Mesendoderm (in vitro differentiated cells): ENCODE measurements at regions not wholly inside any gene's neighbourhood (a gene's known extent, or its start where the extent isn't known, plus 50 kb on each side); places are given as distances from the start of the nearest gene placed in this dataset.

Experiments used
- DNase-seq: peaks from one replicate; pipeline ENCODE4 v3.0.0; 2013
- H2AK5ac ChIP-seq: 2 replicates; pipeline ENCODE4 v1.6.1; 2013; ENCODE audit warnings: low read length, inconsistent platforms
- H2BK120ac ChIP-seq: 2 replicates; pipeline ENCODE4 v1.6.1; 2013; ENCODE audit warnings: low read depth, mild to moderate bottlenecking, low read length, moderate library complexity, mixed read lengths
- H2BK15ac ChIP-seq: replicated peaks from 2 replicates; pipeline ENCODE4 v1.6.1; 2013; ENCODE audit warnings: low read depth, mild to moderate bottlenecking, moderate library complexity
- H2BK5ac ChIP-seq: 2 replicates; pipeline ENCODE4 v1.6.1; 2013; ENCODE audit warnings: low read length, inconsistent platforms
- H3K18ac ChIP-seq: 2 replicates; pipeline ENCODE4 v1.6.1; 2013; ENCODE audit warnings: mild to moderate bottlenecking, low read length, mixed read lengths
- H3K23ac ChIP-seq: one replicate; pipeline ENCODE4 v1.6.1; 2013; ENCODE audit warnings: low read length
- H3K27ac ChIP-seq: 2 replicates; pipeline ENCODE4 v1.5.1; 2013; ENCODE audit warnings: low read depth, mild to moderate bottlenecking, inconsistent platforms, low read length, moderate library complexity
- H3K27me3 ChIP-seq: 2 replicates; pipeline ENCODE4 v1.6.1; 2013; ENCODE audit warnings: low read length, control low read depth, mild to moderate bottlenecking, inconsistent platforms; ENCODE audit not compliant: insufficient read depth, poor library complexity
- H3K36me3 ChIP-seq: 2 replicates; pipeline ENCODE4 v1.6.1; 2013; ENCODE audit warnings: low read length, inconsistent platforms; ENCODE audit not compliant: control insufficient read depth, insufficient read depth
- H3K4ac ChIP-seq: one replicate; pipeline ENCODE4 v1.6.1; 2013; ENCODE audit warnings: low read depth, mild to moderate bottlenecking, low read length, moderate library complexity
- H3K4me1 ChIP-seq: 2 replicates; pipeline ENCODE4 v1.6.1; 2013; ENCODE audit warnings: low read depth, low read length, inconsistent platforms; ENCODE audit not compliant: control insufficient read depth
- H3K4me2 ChIP-seq: 2 replicates; pipeline ENCODE4 v1.6.1; 2013; ENCODE audit warnings: low read length
- H3K4me3 ChIP-seq: 2 replicates; pipeline ENCODE4 v1.5.1; 2013; ENCODE audit warnings: mild to moderate bottlenecking, low read length
- H3K56ac ChIP-seq: one replicate; pipeline ENCODE4 v1.6.1; 2013; ENCODE audit warnings: low read length
- H3K79me1 ChIP-seq: 2 replicates; pipeline ENCODE4 v1.6.1; 2013; ENCODE audit warnings: low read length, inconsistent platforms
- H3K79me2 ChIP-seq: 2 replicates; pipeline ENCODE4 v1.6.1; 2013; ENCODE audit warnings: mild to moderate bottlenecking, low read length; ENCODE audit not compliant: control insufficient read depth, insufficient read depth
- H3K9ac ChIP-seq: 2 replicates; pipeline ENCODE4 v1.6.1; 2013; ENCODE audit warnings: low read length, inconsistent platforms
- H4K5ac ChIP-seq: one replicate; pipeline ENCODE4 v1.6.1; 2013; ENCODE audit warnings: low read length
- H4K8ac ChIP-seq: one replicate; pipeline ENCODE4 v1.6.1; 2013; ENCODE audit warnings: low read depth, mild to moderate bottlenecking, control low read depth, low read length, moderate library complexity
- WGBS: extraction: QIAGEN DNeasy Blood & Tissue Kit; methylation state at CpG from one replicate; pipeline ENCODE4 v1.1.7; 2013; ENCODE audit warnings: low lambda C conversion rate, missing lambda C conversion rate; ENCODE audit not compliant: insufficient coverage; ENCODE audit errors: extremely low coverage; 5-methylcytosine and 5-hydroxymethylcytosine counted together

- Histone ChIP-seq H2BK120ac (no peak overlapping the region), H3K36me3 (no peaks in the 10 kb centered on the region), H3K4ac (no peak overlapping the region), H3K4me3 (no peak overlapping the region), H3K4me1 (no peaks in the 10 kb centered on the region), H4K8ac (no peak overlapping the region), H3K23ac (no peak overlapping the region), H2BK5ac (no peak overlapping the region), H2BK15ac (no peak overlapping the region), H3K18ac (no peak overlapping the region), H2AK5ac (no peak overlapping the region), H3K56ac (no peak overlapping the region), H3K4me2 (no peak overlapping the region), H3K79me1 (no peaks in the 10 kb centered on the region), H4K5ac (no peak overlapping the region), H3K79me2 (no peaks in the 10 kb centered on the region), H3K27ac (no peak overlapping the region), H3K9ac (no peak overlapping the region), H3K27me3 (no peaks in the 10 kb centered on the region)
- no CpG with 5 or more reads among the region's 1 CpG for WGBS
- no peak for DNase-seq
Measured at GRCh38 chr6:93104195-93104817, 315.1 kb downstream of the EPHA7 start.

- H3K23ac ChIP-seq = no peak overlapping the region
- H3K79me1 ChIP-seq = no peaks in the 10 kb centered on the region
- DNase-seq = no peak
- no peak overlapping the region for H3K9ac ChIP-seq
- no peak overlapping the region for H3K18ac ChIP-seq
- H2AK5ac ChIP-seq = no peak overlapping the region
- no peak overlapping the region for H2BK120ac ChIP-seq
- no peak overlapping the region for H4K8ac ChIP-seq
- no peaks in the 10 kb centered on the region for H3K27me3 ChIP-seq
- no peaks in the 10 kb centered on the region for H3K36me3 ChIP-seq
- no peaks in the 10 kb centered on the region for H3K79me2 ChIP-seq
- H3K4me3 ChIP-seq = no peak overlapping the region
- no CpG with 5 or more reads among the region's 14 CpGs for WGBS
- no peaks in the 10 kb centered on the region for H3K4me1 ChIP-seq
- H3K4me2 ChIP-seq = no peak overlapping the region
- H3K27ac ChIP-seq = no peak overlapping the region
- H2BK15ac ChIP-seq = no peak overlapping the region
- no peak overlapping the region for H3K56ac ChIP-seq
- no peak overlapping the region for H3K4ac ChIP-seq
- H2BK5ac ChIP-seq = no peak overlapping the region
- no peak overlapping the region for H4K5ac ChIP-seq
Measured at GRCh38 chr6:93088621-93089501, 330.5 kb downstream of the EPHA7 start.

GRCh38 chr6:93087606-93088005 lies 331.8 kb downstream of the EPHA7 start:
- Histone ChIP-seq H3K27ac (no peak overlapping the region), H2BK5ac (no peak overlapping the region), H3K4ac (no peak overlapping the region), H4K5ac (no peak overlapping the region), H3K4me3 (no peak overlapping the region), H3K36me3 (no peaks in the 10 kb centered on the region), H2AK5ac (no peak overlapping the region), H3K23ac (no peak overlapping the region), H4K8ac (no peak overlapping the region), H3K79me2 (no peaks in the 10 kb centered on the region), H3K4me1 (no peaks in the 10 kb centered on the region), H3K4me2 (no peak overlapping the region), H3K56ac (no peak overlapping the region), H3K9ac (no peak overlapping the region), H3K79me1 (no peaks in the 10 kb centered on the region), H3K27me3 (no peaks in the 10 kb centered on the region), H3K18ac (no peak overlapping the region), H2BK15ac (no peak overlapping the region), H2BK120ac (no peak overlapping the region)
- no peak for DNase-seq
- WGBS = no CpG with 5 or more reads among the region's 2 CpGs

- Histone ChIP-seq H3K36me3 (no peaks in the 10 kb centered on the region), H4K5ac (no peak overlapping the region), H3K23ac (no peak overlapping the region), H2BK5ac (no peak overlapping the region), H4K8ac (no peak overlapping the region), H3K79me2 (no peaks in the 10 kb centered on the region), H2BK15ac (no peak overlapping the region), H3K56ac (no peak overlapping the region), H3K27me3 (no peaks in the 10 kb centered on the region), H3K79me1 (no peaks in the 10 kb centered on the region), H3K4me1 (no peaks in the 10 kb centered on the region), H3K9ac (no peak overlapping the region), H3K4ac (no peak overlapping the region), H3K18ac (no peak overlapping the region), H3K4me2 (no peak overlapping the region), H3K4me3 (no peak overlapping the region), H2BK120ac (no peak overlapping the region), H2AK5ac (no peak overlapping the region), H3K27ac (no peak overlapping the region)
- no peak for DNase-seq
Measured at GRCh38 chr6:93086351-93086750, 333.0 kb downstream of the EPHA7 start.

GRCh38 chr6:93083337-93084230 lies 335.8 kb downstream of the EPHA7 start:
- no peak for DNase-seq

More at GRCh38 chr6:93083337-93084230, 335.8 kb downstream of the EPHA7 start:
- no peak overlapping the region for H3K9ac ChIP-seq
- no peak overlapping the region for H2BK5ac ChIP-seq
- no peak overlapping the region for H3K18ac ChIP-seq
- no peaks in the 10 kb centered on the region for H3K79me1 ChIP-seq
- no peak overlapping the region for H3K27ac ChIP-seq
- no peaks in the 10 kb centered on the region for H3K4me1 ChIP-seq
- H4K8ac ChIP-seq = no peak overlapping the region
- no peak overlapping the region for H3K23ac ChIP-seq
- no peaks in the 10 kb centered on the region for H3K36me3 ChIP-seq
- H3K27me3 ChIP-seq = no peaks in the 10 kb centered on the region
- H4K5ac ChIP-seq = no peak overlapping the region
- no peak overlapping the region for H2BK120ac ChIP-seq
- H3K4me2 ChIP-seq = no peak overlapping the region
- no CpG with 5 or more reads among the region's 1 CpG for WGBS
- H2AK5ac ChIP-seq = no peak overlapping the region
- H3K56ac ChIP-seq = no peak overlapping the region
- no peak overlapping the region for H3K4ac ChIP-seq
- H3K79me2 ChIP-seq = no peaks in the 10 kb centered on the region
- no peak overlapping the region for H2BK15ac ChIP-seq
- no peak overlapping the region for H3K4me3 ChIP-seq
